T-helper 2 cell treated with Interferon-gamma antibody and Interleukin-4, amounts not matched to agents 5 μg/mL and 100 μg/mL, for 36 hours (primary cell): ENCODE measurements at regions not wholly inside any gene's neighbourhood (a gene's known extent, or its start where the extent isn't known, plus 50 kb on each side); places are given as distances from the start of the nearest gene placed in this dataset.
A peak's percentile ranks its signal among the peaks of the same experiment; 100 is the strongest.

ENCODE experiments used
- DNase-seq: peaks from one replicate; pipeline ENCODE4 v3.0.0; 2021; ENCODE audit warnings: low spot score
- H3K27ac Mint-ChIP-seq: one replicate; pipeline ENCODE4 v1.8.0; 2021; ENCODE audit warnings: mild to moderate bottlenecking, mixed read lengths
- H3K27me3 Mint-ChIP-seq: one replicate; pipeline ENCODE4 v1.8.0; 2021; ENCODE audit warnings: low read depth, mixed read lengths
- H3K36me3 Mint-ChIP-seq: one replicate; pipeline ENCODE4 v1.8.0; 2021; ENCODE audit warnings: low read depth, mixed read lengths
- H3K4me1 Mint-ChIP-seq: one replicate; pipeline ENCODE4 v1.8.0; 2021; ENCODE audit warnings: low read depth, mixed read lengths
- H3K4me3 Mint-ChIP-seq: one replicate; pipeline ENCODE4 v1.8.0; 2022; ENCODE audit warnings: mild to moderate bottlenecking, moderate library complexity, mixed read lengths
- H3K9me3 Mint-ChIP-seq: one replicate; pipeline ENCODE4 v1.8.0; 2021; ENCODE audit warnings: mixed read lengths

DNA sequence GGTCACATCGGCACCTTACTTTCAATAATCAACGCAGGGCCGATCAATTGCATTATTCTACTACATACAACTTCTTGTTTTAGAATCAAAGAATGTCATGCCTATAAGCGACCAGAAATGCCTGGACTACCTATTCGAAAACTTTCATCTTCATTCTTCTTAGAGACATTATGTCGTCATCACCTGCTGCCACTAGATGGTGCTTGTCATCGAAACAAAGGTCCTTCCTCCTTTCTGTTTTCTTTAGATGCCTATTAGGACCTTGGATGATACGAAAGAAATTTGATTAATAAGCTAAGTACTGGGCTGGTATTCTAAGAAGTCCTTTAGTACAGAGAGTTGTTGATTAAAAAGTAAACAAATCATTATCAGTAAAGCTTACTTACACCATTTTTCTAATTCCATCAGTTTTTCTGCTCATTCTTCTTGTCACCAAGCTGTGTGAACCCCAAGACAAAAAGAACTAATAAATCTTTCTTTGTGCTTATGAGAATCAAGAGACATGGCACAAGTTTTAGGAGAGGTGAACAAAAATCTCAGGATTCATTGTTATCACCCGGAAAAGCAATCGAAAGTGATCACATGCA is 154.5 kb upstream of the SLC4A4 start:
- Mint-ChIP-seq H3K4me1 (peaks cover 24% of the 10 kb centered on the region), H3K9me3 (no peaks in the 10 kb centered on the region), H3K27ac (no peak overlapping the region), H3K36me3 (no peaks in the 10 kb centered on the region), H3K4me3 (no peak overlapping the region), H3K27me3 (peaks cover 43% of the 10 kb centered on the region)
- DNase-seq, result no peak

DNA sequence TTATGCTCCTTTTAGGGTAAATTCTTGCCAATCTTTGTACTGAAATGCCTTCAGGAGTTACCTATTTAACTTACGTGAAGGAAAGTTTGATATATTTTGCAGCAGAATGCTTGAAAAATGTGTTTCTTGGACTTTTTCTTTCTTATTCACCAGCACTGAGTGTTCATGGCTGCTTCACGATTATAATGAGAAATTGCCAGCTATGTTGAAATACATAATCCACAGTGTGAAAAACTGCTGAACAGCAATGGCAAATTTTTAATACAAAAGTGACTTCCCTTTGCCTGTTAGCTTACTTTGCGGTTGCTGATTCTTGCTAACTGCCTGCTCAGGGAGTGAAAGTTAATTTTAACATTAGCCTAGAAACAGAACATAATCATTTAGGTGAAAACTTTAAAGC is 153.8 kb upstream of the SLC4A4 start:
- peaks cover 51% of the 10 kb centered on the region for H3K27me3 Mint-ChIP-seq
- DNase-seq, result no peak
- H3K4me1 Mint-ChIP-seq, result peaks cover 24% of the 10 kb centered on the region
- no peaks in the 10 kb centered on the region for H3K9me3 Mint-ChIP-seq
- H3K36me3 Mint-ChIP-seq, result no peaks in the 10 kb centered on the region
- no peak overlapping the region for H3K4me3 Mint-ChIP-seq
- H3K27ac Mint-ChIP-seq, result no peak overlapping the region

DNA sequence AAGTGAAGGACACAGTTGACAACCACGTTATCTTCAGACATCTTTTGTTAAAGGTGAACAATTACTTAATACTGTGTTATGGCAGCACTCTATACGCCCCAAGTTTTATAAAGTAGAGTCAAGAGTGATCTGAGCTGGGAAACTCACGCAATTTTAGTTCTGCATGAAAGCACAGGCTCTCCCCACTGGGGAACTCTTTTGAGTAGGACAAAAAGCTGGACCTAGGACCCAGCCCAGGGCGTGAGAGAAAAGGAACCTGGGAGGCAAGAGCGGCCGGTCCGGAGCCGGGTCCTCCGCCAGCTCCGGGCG is 152.6 kb upstream of the SLC4A4 start:
- Mint-ChIP-seq H3K4me3 (peak overlapping the region; percentile 89), H3K4me1 (peaks cover 25% of the 10 kb centered on the region)

DNA sequence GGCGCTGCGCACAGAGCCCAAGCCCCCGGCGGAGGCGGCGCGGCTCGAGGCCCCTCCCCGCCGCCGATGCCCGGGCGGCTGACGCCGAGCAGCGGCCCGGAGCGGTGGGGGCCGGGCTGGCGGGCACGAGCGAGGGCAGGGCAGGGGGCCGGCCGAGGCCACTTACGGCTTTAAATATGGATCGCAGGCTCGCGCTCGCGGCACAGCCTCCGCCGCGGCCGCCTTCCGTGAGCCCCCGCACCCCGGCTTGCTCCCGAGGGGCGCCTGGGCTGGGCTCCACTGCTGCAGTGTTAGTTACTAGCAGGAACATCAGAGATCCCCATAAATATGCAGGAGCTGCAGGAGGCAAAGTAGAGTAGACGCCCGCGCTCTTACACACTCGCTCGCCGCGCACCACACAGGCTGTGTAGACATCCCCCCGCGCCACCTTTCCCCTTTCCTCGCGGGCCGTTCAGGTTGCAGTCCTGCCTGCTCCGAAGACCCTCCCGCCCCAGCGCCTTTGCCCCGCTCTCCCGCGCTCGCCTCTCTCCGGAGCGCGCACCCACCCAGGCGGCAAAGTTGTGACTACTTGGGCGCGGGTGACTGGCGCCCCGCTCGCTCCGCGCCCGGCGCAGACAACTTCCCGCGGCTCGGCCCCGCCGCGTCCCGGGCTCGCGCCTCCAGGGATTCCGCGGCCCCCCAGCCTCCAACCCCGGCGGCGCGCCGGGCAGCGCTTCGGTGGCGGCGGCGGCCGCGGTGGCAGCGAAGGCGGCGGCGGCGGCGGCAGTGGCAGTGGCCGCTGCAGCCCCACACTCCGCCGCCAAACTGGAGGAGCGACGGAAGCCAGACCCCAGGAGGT is 152.0 kb upstream of the SLC4A4 start:
- Mint-ChIP-seq H3K4me1 (peaks cover 28% of the 10 kb centered on the region), H3K4me3 (peak overlapping the region; percentile 89), H3K36me3 (no peaks in the 10 kb centered on the region), H3K9me3 (no peaks in the 10 kb centered on the region), H3K27me3 (peaks cover 61% of the 10 kb centered on the region), H3K27ac (no peak overlapping the region)
- peak; percentile 20 for DNase-seq

More for the DNA sequence above, 152.6 kb upstream of the SLC4A4 start:
- H3K36me3 Mint-ChIP-seq, result no peaks in the 10 kb centered on the region
- H3K27me3 Mint-ChIP-seq, result peaks cover 58% of the 10 kb centered on the region
- no peaks in the 10 kb centered on the region for H3K9me3 Mint-ChIP-seq
- DNase-seq, result no peak
- peak overlapping the region; percentile 45 for H3K27ac Mint-ChIP-seq

- no peak for DNase-seq
- H3K27ac Mint-ChIP-seq, result peak overlapping the region; percentile 1
- no peaks in the 10 kb centered on the region for H3K36me3 Mint-ChIP-seq
- H3K4me3 Mint-ChIP-seq, result peak overlapping the region; percentile 80
- H3K27me3 Mint-ChIP-seq, result peaks cover 68% of the 10 kb centered on the region
- peaks cover 28% of the 10 kb centered on the region for H3K4me1 Mint-ChIP-seq
- H3K9me3 Mint-ChIP-seq, result no peaks in the 10 kb centered on the region
These were observed 151.2 kb upstream of the SLC4A4 start for GRCh38 chr4:71187404-71188155.

DNA sequence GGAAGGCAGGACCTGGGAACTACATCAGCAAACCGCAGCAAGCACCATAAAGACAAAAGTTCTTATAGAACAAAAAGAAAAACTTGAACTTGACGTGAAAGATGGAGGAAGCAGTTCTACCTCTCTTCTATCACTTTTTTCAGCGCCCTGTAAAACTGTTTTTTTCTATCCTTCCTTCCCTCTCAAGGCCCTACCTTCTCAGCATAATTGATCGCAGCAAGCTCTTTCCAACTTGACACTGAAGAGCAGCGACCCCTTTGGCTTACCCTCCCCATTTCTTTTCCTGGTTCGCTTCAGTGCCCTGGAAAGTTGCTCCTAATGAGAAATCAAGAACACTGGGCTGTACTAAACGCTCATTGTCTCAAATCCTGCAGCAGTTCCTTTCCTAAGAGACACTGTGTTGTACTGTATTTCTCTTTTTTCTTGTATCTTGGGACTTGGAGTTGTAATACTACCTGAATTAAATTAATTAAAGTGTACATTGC is 150.6 kb upstream of the SLC4A4 start:
- no peaks in the 10 kb centered on the region for H3K36me3 Mint-ChIP-seq
- peaks cover 72% of the 10 kb centered on the region for H3K27me3 Mint-ChIP-seq
- H3K4me1 Mint-ChIP-seq, result peaks cover 28% of the 10 kb centered on the region
- H3K9me3 Mint-ChIP-seq, result no peaks in the 10 kb centered on the region
- no peak for DNase-seq
- H3K27ac Mint-ChIP-seq, result peak overlapping the region; percentile 1
- H3K4me3 Mint-ChIP-seq, result peak overlapping the region; percentile 80

- H3K27me3 Mint-ChIP-seq, result peaks cover 80% of the 10 kb centered on the region
These were observed 149.9 kb upstream of the SLC4A4 start for GRCh38 chr4:71188951-71189350.

GRCh38 chr4:71189471-71189870 is 149.3 kb upstream of the SLC4A4 start:
- Mint-ChIP-seq H3K9me3 (no peaks in the 10 kb centered on the region), H3K4me1 (peaks cover 22% of the 10 kb centered on the region), H3K36me3 (no peaks in the 10 kb centered on the region), H3K27ac (no peak overlapping the region), H3K27me3 (peaks cover 78% of the 10 kb centered on the region), H3K4me3 (no peak overlapping the region)
- DNase-seq, result no peak

More at GRCh38 chr4:71188951-71189350, 149.9 kb upstream of the SLC4A4 start:
- Mint-ChIP-seq H3K4me3 (peak overlapping the region; percentile 80), H3K36me3 (no peaks in the 10 kb centered on the region), H3K27ac (no peak overlapping the region), H3K9me3 (no peaks in the 10 kb centered on the region), H3K4me1 (peaks cover 27% of the 10 kb centered on the region)
- no peak for DNase-seq

DNA sequence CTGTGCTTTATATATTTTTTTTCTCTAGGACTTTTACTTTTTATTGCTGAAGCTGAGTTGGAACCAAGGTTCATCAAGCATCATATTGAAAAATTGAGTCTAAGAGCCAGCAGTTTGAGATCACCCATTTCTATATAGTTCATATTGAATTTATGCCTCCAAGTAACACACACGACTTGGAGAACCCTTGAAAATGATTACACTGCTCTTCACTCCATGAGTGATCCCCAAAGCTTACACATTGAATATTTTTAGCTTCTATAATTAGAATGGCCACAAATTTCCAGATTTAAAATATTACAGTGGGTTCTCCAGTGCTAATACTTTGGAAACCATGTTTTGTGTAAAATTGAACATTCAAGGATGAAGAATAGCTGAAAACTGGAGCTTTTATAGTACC is 144.4 kb upstream of the SLC4A4 start:
- H3K4me1 Mint-ChIP-seq, result peaks cover 14% of the 10 kb centered on the region
- no peak for DNase-seq
- no peaks in the 10 kb centered on the region for H3K9me3 Mint-ChIP-seq
- H3K36me3 Mint-ChIP-seq, result no peaks in the 10 kb centered on the region
- H3K27ac Mint-ChIP-seq, result no peak overlapping the region
- peaks cover 54% of the 10 kb centered on the region for H3K27me3 Mint-ChIP-seq
- H3K4me3 Mint-ChIP-seq, result no peak overlapping the region

GRCh38 chr4:71195924-71196323 is 142.9 kb upstream of the SLC4A4 start:
- peaks cover 19% of the 10 kb centered on the region for H3K4me1 Mint-ChIP-seq
- no peaks in the 10 kb centered on the region for H3K36me3 Mint-ChIP-seq
- no peak overlapping the region for H3K27ac Mint-ChIP-seq
- H3K9me3 Mint-ChIP-seq, result no peaks in the 10 kb centered on the region
- H3K4me3 Mint-ChIP-seq, result no peak overlapping the region
- peaks cover 40% of the 10 kb centered on the region for H3K27me3 Mint-ChIP-seq
- DNase-seq, result no peak

GRCh38 chr4:71198958-71199357 is 139.9 kb upstream of the SLC4A4 start:
- peaks cover 15% of the 10 kb centered on the region for H3K4me1 Mint-ChIP-seq
- DNase-seq, result peak; percentile 5
- peaks cover 31% of the 10 kb centered on the region for H3K27me3 Mint-ChIP-seq
- no peaks in the 10 kb centered on the region for H3K36me3 Mint-ChIP-seq
- H3K27ac Mint-ChIP-seq, result peak overlapping the region; percentile 61
- no peaks in the 10 kb centered on the region for H3K9me3 Mint-ChIP-seq
- peak overlapping the region; percentile 1 for H3K4me3 Mint-ChIP-seq

DNA sequence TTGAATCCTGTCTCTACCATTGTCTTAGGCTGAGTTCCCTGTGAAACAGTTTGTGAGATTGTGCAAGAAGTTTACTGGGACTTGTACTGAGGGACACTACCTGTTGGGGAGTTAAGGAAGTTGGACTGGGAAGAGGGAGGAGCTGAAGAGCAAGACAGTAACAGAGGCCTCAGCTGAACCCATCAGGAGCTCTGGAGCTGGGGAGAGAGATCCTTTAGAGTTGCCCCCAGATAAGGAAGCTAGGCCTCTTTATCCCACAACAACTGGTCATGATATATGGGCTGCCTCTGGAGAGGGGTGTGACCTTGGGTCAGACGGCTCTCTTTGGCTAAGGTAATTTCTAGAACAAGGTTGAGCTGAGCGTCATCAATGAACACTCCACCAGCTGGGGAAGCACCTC is 137.8 kb upstream of the SLC4A4 start:
- no peak for DNase-seq
- H3K27me3 Mint-ChIP-seq, result peaks cover 23% of the 10 kb centered on the region
- no peaks in the 10 kb centered on the region for H3K9me3 Mint-ChIP-seq
- H3K4me3 Mint-ChIP-seq, result no peak overlapping the region
- H3K27ac Mint-ChIP-seq, result no peak overlapping the region
- peaks cover 15% of the 10 kb centered on the region for H3K4me1 Mint-ChIP-seq
- H3K36me3 Mint-ChIP-seq, result no peaks in the 10 kb centered on the region

DNA sequence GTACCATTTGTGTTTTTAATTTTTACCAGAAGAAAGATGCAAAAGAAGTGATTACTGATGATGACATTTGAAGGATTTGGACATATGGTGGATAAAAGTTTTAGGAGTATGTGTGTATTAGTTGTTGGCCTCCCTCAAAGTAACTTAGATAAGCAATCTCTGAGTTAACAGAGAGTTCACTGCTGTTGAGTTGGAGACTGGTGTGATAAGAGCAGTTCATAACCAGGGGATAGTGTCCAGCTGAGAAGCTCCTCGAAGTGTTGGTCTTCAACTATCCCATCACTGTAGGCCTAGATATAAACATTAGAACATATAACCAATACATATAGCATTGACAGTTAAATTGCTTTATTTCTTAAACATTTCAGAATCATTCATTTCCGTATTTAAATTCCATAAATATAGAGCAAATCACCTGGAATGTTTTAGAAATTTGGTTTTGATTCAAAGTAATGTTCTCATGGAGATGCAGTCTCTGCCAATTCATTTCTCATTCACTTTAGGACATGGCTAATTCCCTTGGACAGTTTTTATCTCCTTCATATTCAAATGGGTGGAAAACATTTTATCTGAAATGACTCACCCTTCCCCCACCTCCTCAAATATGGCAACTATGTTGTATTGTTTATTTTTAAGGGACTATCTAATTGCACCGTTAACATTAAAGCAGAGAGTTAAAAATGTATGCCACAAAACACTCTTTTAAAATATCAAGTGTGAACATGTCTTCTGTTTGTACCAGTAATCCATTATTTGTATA is 136.8 kb upstream of the SLC4A4 start:
- H3K4me3 Mint-ChIP-seq, result no peak overlapping the region
- H3K36me3 Mint-ChIP-seq, result no peaks in the 10 kb centered on the region
- H3K9me3 Mint-ChIP-seq, result no peaks in the 10 kb centered on the region
- peaks cover 22% of the 10 kb centered on the region for H3K27me3 Mint-ChIP-seq
- H3K27ac Mint-ChIP-seq, result no peak overlapping the region
- peaks cover 15% of the 10 kb centered on the region for H3K4me1 Mint-ChIP-seq
- DNase-seq, result no peak
